GM23338 (cell line): ENCODE measurements at regions not wholly inside any gene's neighbourhood (a gene's known extent, or its start where the extent isn't known, plus 50 kb on each side); places are given as distances from the start of the nearest gene placed in this dataset.

Experiments used
- ATAC-seq: fragments of 200-7000 bp; cut with Tn5 transposase; 3 replicates; pipeline ENCODE4 v1.9.1; 2020
- DNase-seq: peaks from one replicate; pipeline ENCODE4 v3.0.0-alpha.2; 2015; ENCODE audit warnings: low spot score
- H2AFZ ChIP-seq: fragments of 200-600 bp; sonication (generic); 2 replicates; pipeline ENCODE4 v1.8.0; 2016; ENCODE audit warnings: antibody characterized with exemption, mild to moderate bottlenecking, moderate library complexity
- H3F3A ChIP-seq: fragments of 200-600 bp; sonication (generic); replicated peaks from 2 replicates; pipeline ENCODE4 v1.8.0; 2017; ENCODE audit warnings: antibody characterized with exemption, mixed run types, low read depth
- H3K27ac ChIP-seq: fragments of 200-600 bp; sonication (generic); 2 replicates; pipeline ENCODE4 v1.6.1; 2016; ENCODE audit warnings: low read depth
- H3K27me3 ChIP-seq: fragments of 200-600 bp; sonication (generic); 2 replicates; pipeline ENCODE4 v1.8.0; 2016; ENCODE audit warnings: mild to moderate bottlenecking, mixed run types, moderate library complexity; ENCODE audit not compliant: insufficient read depth
- H3K36me3 ChIP-seq: fragments of 200-600 bp; sonication (generic); 2 replicates; pipeline ENCODE4 v1.8.0; 2016; ENCODE audit warnings: mild to moderate bottlenecking; ENCODE audit not compliant: insufficient read depth
- H3K4me1 ChIP-seq: fragments of 200-600 bp; sonication (generic); 2 replicates; pipeline ENCODE4 v1.8.0; 2016; ENCODE audit warnings: mild to moderate bottlenecking, moderate library complexity; ENCODE audit not compliant: insufficient read depth
- H3K4me2 ChIP-seq: fragments of 200-600 bp; sonication (generic); 2 replicates; pipeline ENCODE4 v1.7.1; 2017; ENCODE audit warnings: mixed run types
- H3K4me3 ChIP-seq: fragments of 200-600 bp; sonication (generic); 2 replicates; pipeline ENCODE4 v1.6.1; 2016; ENCODE audit warnings: mixed run types
- H3K79me2 ChIP-seq: fragments of 200-600 bp; sonication (generic); replicated peaks from 2 replicates; pipeline ENCODE4 v1.8.0; 2017; ENCODE audit warnings: mild to moderate bottlenecking; ENCODE audit not compliant: insufficient read depth
- H3K9me2 ChIP-seq: fragments of 200-600 bp; sonication (generic); 2 replicates; pipeline ENCODE4 v1.8.0; 2017; ENCODE audit not compliant: insufficient read depth
- H4K20me1 ChIP-seq: fragments of 200-600 bp; sonication (generic); replicated peaks from 2 replicates; pipeline ENCODE4 v1.8.0; 2017; ENCODE audit warnings: mild to moderate bottlenecking; ENCODE audit not compliant: insufficient read depth
- H3K27ac Mint-ChIP-seq: 2 replicates; pipeline ENCODE4 v1.8.0; 2020; ENCODE audit warnings: inconsistent platforms, mild to moderate bottlenecking, moderate library complexity, mixed read lengths
- H3K27me3 Mint-ChIP-seq: 3 replicates; pipeline ENCODE4 v1.8.0; 2022; ENCODE audit warnings: low read depth, mild to moderate bottlenecking, moderate library complexity, mixed read lengths, inconsistent platforms; ENCODE audit not compliant: insufficient read depth, poor library complexity
- H3K36me3 Mint-ChIP-seq: 3 replicates; pipeline ENCODE4 v1.8.0; 2021; ENCODE audit warnings: low read depth, mild to moderate bottlenecking, inconsistent platforms, moderate library complexity, mixed read lengths
- H3K4me1 Mint-ChIP-seq: 3 replicates; pipeline ENCODE4 v1.8.0; 2020; ENCODE audit warnings: mild to moderate bottlenecking, inconsistent platforms, mixed read lengths
- H3K4me3 Mint-ChIP-seq: 3 replicates; pipeline ENCODE4 v1.8.0; 2021; ENCODE audit warnings: moderate library complexity, mild to moderate bottlenecking, inconsistent platforms, mixed read lengths
- H3K9me3 Mint-ChIP-seq: 3 replicates; pipeline ENCODE4 v1.8.0; 2020; ENCODE audit warnings: moderate library complexity, mild to moderate bottlenecking, inconsistent platforms, mixed read lengths
- CREB1 ChIP-seq: fragments of 250-450 bp; sonication (Bioruptor Pico); IDR thresholded peaks from 2 replicates; pipeline ENCODE4 v1.5.0; 2020; ENCODE audit warnings: low read depth, mild to moderate bottlenecking, moderate library complexity
- CTCF ChIP-seq, 2 experiments: fragments of 200-600 bp in 1 of 2; sonication (generic) in 1 of 2; conservative IDR thresholded peaks; 2 replicates each; pipeline versions ENCODE4 v1.5.1 to v1.6.1; 2016 to 2017; ENCODE audit warnings: antibody characterized with exemption in 2 of 2, low read depth in 2 of 2, mild to moderate bottlenecking in 2 of 2, moderate library complexity in 1 of 2
- ETS1 ChIP-seq: IDR thresholded peaks from 2 replicates; pipeline ENCODE4 v1.6.1; 2016; ENCODE audit warnings: antibody characterized with exemption
- EZH2 ChIP-seq: fragments of 200-600 bp; sonication (generic); IDR thresholded peaks from one replicate; pipeline ENCODE4 v1.8.0; 2017; ENCODE audit warnings: antibody characterized with exemption, mild to moderate bottlenecking, low read depth; ENCODE audit not compliant: unreplicated experiment
- EZH2phosphoT487 ChIP-seq: fragments of 200-600 bp; sonication (generic); IDR thresholded peaks from one replicate; pipeline ENCODE4 v1.8.1; 2018; ENCODE audit warnings: antibody characterized with exemption; ENCODE audit not compliant: unreplicated experiment
- JUNB ChIP-seq: IDR thresholded peaks from one replicate; pipeline ENCODE4 v1.6.1; 2016; ENCODE audit warnings: antibody characterized with exemption; ENCODE audit not compliant: unreplicated experiment
- NANOG ChIP-seq: IDR thresholded peaks from 2 replicates; pipeline ENCODE4 v1.6.1; 2016; ENCODE audit warnings: antibody characterized with exemption, borderline replicate concordance
- REST ChIP-seq: IDR thresholded peaks from one replicate; pipeline ENCODE4 v1.6.1; 2018; ENCODE audit warnings: antibody characterized with exemption; ENCODE audit not compliant: unreplicated experiment
- STAT1 ChIP-seq: IDR thresholded peaks from one replicate; pipeline ENCODE4 v1.6.1; 2016; ENCODE audit warnings: antibody characterized with exemption; ENCODE audit not compliant: unreplicated experiment
- ZNF114 ChIP-seq: fragments of 250-450 bp; sonication (Bioruptor Pico); IDR thresholded peaks from 2 replicates; pipeline ENCODE4 v1.5.0; 2020; ENCODE audit warnings: mild to moderate bottlenecking, moderate library complexity
- ZNF331 ChIP-seq: fragments of 250-450 bp; sonication (Bioruptor Pico); IDR thresholded peaks from 2 replicates; pipeline ENCODE4 v1.5.0; 2020; ENCODE audit warnings: low read depth, mild to moderate bottlenecking, moderate library complexity

- TF ChIP-seq ETS1 (no peak), REST (no peak), NANOG (no peak), EZH2 (no peak), CREB1 (CRISPR knock-in tag) (no peak), ZNF114 (no peak)
Observed at GRCh38 chr3:3699407-3699806, 99.8 kb upstream of the LRRN1 start (continued).

- no peaks in the 10 kb centered on the region for H3K27me3 ChIP-seq
- Mint-ChIP-seq H3K9me3 (peaks cover 76% of the 10 kb centered on the region), H3K27me3 (no peaks in the 10 kb centered on the region), H3K4me3 (no peak overlapping the region), H3K36me3 (peaks cover 13% of the 10 kb centered on the region), H3K4me1 (peaks cover under 1% of the 10 kb centered on the region; the same call in 2 of the 3 replicates), H3K27ac (no peak overlapping the region)
- H3K4me1 ChIP-seq = no peaks in the 10 kb centered on the region
- H4K20me1 ChIP-seq = no peaks in the 10 kb centered on the region
- no peak overlapping the region for H3K4me3 ChIP-seq
- H3K27ac ChIP-seq = no peak overlapping the region
- H2AFZ ChIP-seq = no peak overlapping the region
- no peak for DNase-seq
- H3K36me3 ChIP-seq = no peaks in the 10 kb centered on the region
- H3K9me2 ChIP-seq = 0 out of 2 replicates have a peak, but pooled peaks cover 3% of the 10 kb centered on the region
- H3K79me2 ChIP-seq = no peaks in the 10 kb centered on the region
- H3F3A ChIP-seq = no peaks in the 10 kb centered on the region
- TF ChIP-seq JUNB (no peak), ZNF331 (CRISPR knock-in tag) (no peak), EZH2phosphoT487 (no peak), CTCF (conservative IDR thresholded peaks at IDR 0.05; ENCODE audit: low read depth in 2 of 2) (no peak), STAT1 (no peak), REST (no peak), CREB1 (CRISPR knock-in tag) (no peak)
- no peak overlapping the region for H3K4me2 ChIP-seq
- no peak for ATAC-seq
Observed at GRCh38 chr3:3696345-3696744, 102.9 kb upstream of the LRRN1 start.
